Common myeloid progenitor, CD34-positive (primary cell): ENCODE measurements at regions not wholly inside any gene's neighbourhood (a gene's known extent, or its start where the extent isn't known, plus 50 kb on each side); places are given as distances from the start of the nearest gene placed in this dataset.

Experiments used
- CTCF ChIA-PET: fragments of 350-600 bp; sonication (Branson Sonifier 250); formaldehyde crosslinking; loops from one replicate; lab custom pipeline; 2021; ENCODE audit warnings: antibody characterized with exemption; lab: Charles Lee
- POLR2A ChIA-PET: fragments of 350-600 bp; sonication (Branson Sonifier 250); formaldehyde crosslinking; loops from one replicate; lab custom pipeline; 2021; ENCODE audit warnings: antibody characterized with exemption; lab: Charles Lee
- DNase-seq, 3 donors: peaks; one replicate each; pipeline versions ENCODE4 v3.0.0 to v3.0.0-alpha.2; 2013
- H3K27ac ChIP-seq, 2 experiments: 1 replicate in 1 of 2; 2 replicates in 1 of 2; pipeline ENCODE4 v1.7.0; 2013; ENCODE audit warnings: inconsistent platforms in 2 of 2, low read length in 2 of 2, mild to moderate bottlenecking in 2 of 2, low read depth in 1 of 2, moderate library complexity in 1 of 2; ENCODE audit not compliant: severe bottlenecking in 2 of 2, insufficient read depth in 1 of 2, poor library complexity in 1 of 2
- H3K27me3 ChIP-seq, 5 experiments: replicated peaks in 2 of 5; 1 replicate in 3 of 5; 2 replicates in 2 of 5; pipeline versions ENCODE4 v1.6.1 to v1.7.0; 2013; ENCODE audit warnings: low read length in 4 of 5, mild to moderate bottlenecking in 2 of 5, moderate library complexity in 2 of 5, inconsistent platforms in 1 of 5; ENCODE audit not compliant: insufficient read depth in 5 of 5, control insufficient read depth in 4 of 5
- H3K36me3 ChIP-seq, 4 experiments: 1 replicate in 2 of 4; 2 replicates in 2 of 4; pipeline versions ENCODE4 v1.6.1 to v1.7.0; 2013; ENCODE audit warnings: low read length in 3 of 4, control low read depth in 1 of 4, mild to moderate bottlenecking in 1 of 4; ENCODE audit not compliant: control insufficient read depth in 4 of 4, insufficient read depth in 4 of 4
- H3K4me1 ChIP-seq, 4 experiments: 1 replicate in 3 of 4; 2 replicates in 1 of 4; pipeline versions ENCODE4 v1.6.1 to v1.7.1; 2013; ENCODE audit warnings: low read length in 3 of 4, mild to moderate bottlenecking in 3 of 4, control low read depth in 1 of 4, inconsistent platforms in 1 of 4, moderate library complexity in 1 of 4; ENCODE audit not compliant: control insufficient read depth in 4 of 4, insufficient read depth in 4 of 4; ENCODE audit errors: control extremely low read depth in 1 of 4
- H3K4me3 ChIP-seq, 7 experiments: 1 replicate in 4 of 7; 2 replicates in 3 of 7; pipeline versions ENCODE4 v1.5.1 to v1.7.0; 2013; ENCODE audit warnings: mild to moderate bottlenecking in 7 of 7, low read length in 6 of 7, moderate library complexity in 6 of 7, inconsistent platforms in 2 of 7, low read depth in 2 of 7, control low read depth in 1 of 7; ENCODE audit not compliant: insufficient read depth in 4 of 7, control insufficient read depth in 1 of 7; ENCODE audit errors: extremely low read depth in 1 of 7
- H3K9me3 ChIP-seq, 5 experiments: 1 replicate in 4 of 5; 2 replicates in 1 of 5; pipeline versions ENCODE4 v1.6.1 to v1.7.1; 2013; ENCODE audit warnings: low read length in 4 of 5, mild to moderate bottlenecking in 2 of 5, inconsistent platforms in 1 of 5, low read depth in 1 of 5, moderate library complexity in 1 of 5; ENCODE audit not compliant: control insufficient read depth in 4 of 5, insufficient read depth in 2 of 5; ENCODE audit errors: control extremely low read depth in 1 of 5
- WGBS: methylation state at CpG from one replicate; pipeline ENCODE4 v1.1.5; 2013; ENCODE audit not compliant: insufficient coverage; 5-methylcytosine and 5-hydroxymethylcytosine counted together

GRCh38 chr7:113424185-113424817 lies 305.9 kb upstream of the SMIM30 start:
- ChIA-PET CTCF (interaction anchor here (1.3 to 3.0 kb wide), 2 partner anchors 10 to 874 kb away, joined by 3 to 15 read pairs; no protein-coding TSS in a partner anchor), POLR2A (no interaction called here)
- no peaks in the 10 kb centered on the region for H3K9me3 ChIP-seq
- no peak overlapping the region for H3K27ac ChIP-seq
- WGBS = 93% methylated on average over 2 of the region's 6 CpGs
- H3K27me3 ChIP-seq = peaks cover 0 to 2% (median 0%) of the 10 kb centered on the region in 5 experiments
- H3K4me3 ChIP-seq = no peak overlapping the region
- H3K36me3 ChIP-seq = no peaks in the 10 kb centered on the region
- DNase-seq = no peak
- no peaks in the 10 kb centered on the region for H3K4me1 ChIP-seq

DNA sequence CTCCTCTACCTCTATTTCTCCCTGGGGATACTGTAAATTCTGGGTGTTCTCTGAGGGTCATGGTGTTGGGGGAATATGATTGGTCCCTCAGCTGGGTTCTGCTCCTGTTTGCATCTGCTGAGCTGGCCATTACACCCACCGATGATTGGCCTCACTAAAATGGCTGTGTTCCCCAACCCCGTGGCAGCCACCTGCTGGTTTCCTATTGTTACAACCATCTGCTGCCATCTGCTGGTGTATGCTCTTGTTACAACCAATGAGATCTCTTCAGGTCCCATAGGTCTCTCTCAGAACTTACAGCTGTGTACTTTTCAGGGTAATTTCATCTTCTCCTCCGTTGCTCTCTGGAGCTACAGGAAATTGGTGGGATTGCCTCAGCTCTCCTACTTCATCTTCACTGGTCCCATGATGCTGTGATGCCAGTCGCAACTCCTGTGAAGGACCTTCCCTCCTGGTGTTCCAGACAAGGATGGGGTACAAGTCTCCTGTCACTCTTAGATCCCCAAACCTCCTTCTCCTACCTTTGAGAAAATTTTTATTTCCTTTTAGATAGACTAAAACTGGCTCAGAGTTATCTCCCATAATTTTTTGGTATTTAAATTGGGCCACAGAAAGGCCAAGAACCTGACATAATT lies 303.5 kb upstream of the SMIM30 start:
- Histone ChIP-seq H3K9me3 (no peaks in the 10 kb centered on the region), H3K27ac (no peak overlapping the region), H3K27me3 (peaks cover 0 to 2% (median 0%) of the 10 kb centered on the region in 5 experiments), H3K36me3 (no peaks in the 10 kb centered on the region), H3K4me3 (peak overlapping the region in 1 of 7 experiments; percentile 24), H3K4me1 (no peaks in the 10 kb centered on the region)
- 28% methylated on average over 4 of the region's 4 CpGs for WGBS
- POLR2A ChIA-PET = no interaction called here
- CTCF ChIA-PET = interaction anchor here (0.8 to 1.9 kb wide), 10 partner anchors 10 to 875 kb away, joined by 3 to 6 read pairs (median 4); no protein-coding TSS in a partner anchor
- DNase-seq = peak; percentile 85 to 92 (median 88)

- CTCF ChIA-PET = interaction anchor here (1.1 kb wide), 1 partner anchor 9 kb away, joined by 3 read pairs; no protein-coding TSS in a partner anchor
- no CpG with 5 or more reads among the region's 1 CpG for WGBS
Measured at GRCh38 chr7:113414401-113415035, 296.2 kb upstream of the SMIM30 start.

GRCh38 chr7:113412410-113412809 lies 294.1 kb upstream of the SMIM30 start:
- ChIA-PET POLR2A (no interaction called here), CTCF (no interaction called here)
- Histone ChIP-seq H3K27ac (no peak overlapping the region), H3K36me3 (no peaks in the 10 kb centered on the region), H3K9me3 (no peaks in the 10 kb centered on the region), H3K27me3 (peaks cover 0 to 3% (median 2%) of the 10 kb centered on the region in 5 experiments), H3K4me1 (no peaks in the 10 kb centered on the region), H3K4me3 (no peak overlapping the region)
- no peak for DNase-seq
- WGBS = no CpG with 5 or more reads among the region's 1 CpG

More at GRCh38 chr7:113414401-113415035, 296.2 kb upstream of the SMIM30 start:
- POLR2A ChIA-PET = no interaction called here
- Histone ChIP-seq H3K27me3 (peaks cover 0 to 3% (median 2%) of the 10 kb centered on the region in 5 experiments), H3K9me3 (no peaks in the 10 kb centered on the region), H3K4me3 (no peak overlapping the region), H3K27ac (no peak overlapping the region), H3K4me1 (no peaks in the 10 kb centered on the region), H3K36me3 (no peaks in the 10 kb centered on the region)
- no peak for DNase-seq

DNA sequence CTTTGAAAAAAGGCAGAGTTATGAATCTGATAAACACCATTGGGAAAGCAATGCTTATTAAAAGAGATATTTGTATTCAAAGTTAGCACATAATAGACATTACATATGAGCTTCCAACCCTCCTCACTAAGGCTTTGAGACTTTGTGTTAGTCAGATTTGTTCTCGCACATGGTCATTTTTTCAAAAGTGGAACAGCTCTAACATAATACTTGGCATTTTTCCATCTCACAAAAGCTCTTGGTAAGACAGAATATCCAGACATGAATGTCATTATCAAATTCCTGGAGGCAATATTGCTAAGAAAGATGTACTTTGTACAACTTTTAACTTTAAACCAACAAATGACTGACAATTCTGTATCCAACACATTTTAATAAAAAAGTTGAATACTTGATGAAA lies 292.4 kb upstream of the SMIM30 start:
- Histone ChIP-seq H3K27me3 (peaks cover 0 to 3% (median 2%) of the 10 kb centered on the region in 5 experiments), H3K36me3 (no peaks in the 10 kb centered on the region), H3K4me1 (no peaks in the 10 kb centered on the region), H3K9me3 (no peaks in the 10 kb centered on the region), H3K4me3 (no peak overlapping the region), H3K27ac (no peak overlapping the region)
- no peak for DNase-seq
- ChIA-PET POLR2A (no interaction called here), CTCF (interaction anchor here (1.6 kb wide), 1 partner anchor 17 kb away, joined by 3 read pairs; no protein-coding TSS in a partner anchor)
- WGBS = 100% methylated on average over 1 of the region's 1 CpG

DNA sequence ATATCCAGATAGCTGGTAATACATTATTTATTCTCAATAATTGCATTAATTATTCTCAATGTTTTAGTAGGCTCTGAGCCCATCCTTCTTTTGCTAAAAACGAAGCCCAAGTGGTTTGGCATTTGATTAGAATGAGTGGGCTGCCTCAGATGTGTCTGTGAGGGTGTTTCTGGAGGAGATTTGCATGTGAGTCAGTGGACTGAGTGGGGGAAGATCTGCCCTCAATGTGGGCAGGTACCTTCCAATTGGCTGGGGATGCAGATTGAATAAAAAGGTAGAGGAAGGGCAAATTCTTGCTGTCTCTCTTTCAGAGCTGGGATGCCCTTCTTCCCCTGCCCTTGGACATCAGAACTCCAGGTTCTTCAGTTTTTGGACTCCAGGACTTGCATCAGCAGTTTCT lies 290.6 kb upstream of the SMIM30 start:
- Histone ChIP-seq H3K36me3 (no peaks in the 10 kb centered on the region), H3K9me3 (no peaks in the 10 kb centered on the region), H3K4me3 (no peak overlapping the region), H3K4me1 (no peaks in the 10 kb centered on the region), H3K27ac (no peak overlapping the region), H3K27me3 (peaks cover 0 to 3% (median 0%) of the 10 kb centered on the region in 5 experiments)
- DNase-seq = no peak
- CTCF ChIA-PET = interaction anchor here (0.6 kb wide), 1 partner anchor 28 kb away, joined by 3 read pairs; no protein-coding TSS in a partner anchor
- POLR2A ChIA-PET = no interaction called here
- 100% methylated on average over 1 of the region's 1 CpG for WGBS
